H1 (cell line): ENCODE measurements at regions not wholly inside any gene's neighbourhood (a gene's known extent, or its start where the extent isn't known, plus 50 kb on each side); places are given as distances from the start of the nearest gene placed in this dataset.

Source experiments
- ATF2 ChIP-seq: IDR thresholded peaks from 2 replicates; pipeline ENCODE4 v1.6.1; 2012; ENCODE audit warnings: low read length, inconsistent platforms
- CBX8 ChIP-seq: fragments of 300-800, 300-1000 bp; sonication (generic); IDR thresholded peaks from 2 replicates; pipeline ENCODE4 v1.7.1; 2016; ENCODE audit warnings: low read depth, low read length, borderline replicate concordance
- CEBPB ChIP-seq: IDR thresholded peaks from 2 replicates; pipeline ENCODE4 v1.6.1; 2012; ENCODE audit warnings: low read depth, low read length
- RXRA ChIP-seq: IDR thresholded peaks from 2 replicates; pipeline ENCODE4 v1.6.1; 2011; ENCODE audit warnings: low read depth, mild to moderate bottlenecking, low read length, moderate library complexity; ENCODE audit not compliant: insufficient read depth
- SIX5 ChIP-seq: IDR thresholded peaks from 2 replicates; pipeline ENCODE4 v1.6.1; 2011; ENCODE audit warnings: mild to moderate bottlenecking, low read depth, low read length
- TEAD4 ChIP-seq: IDR thresholded peaks from 2 replicates; pipeline ENCODE4 v1.6.1; 2012; ENCODE audit warnings: low read depth, low read length, inconsistent platforms, mixed read lengths

GRCh38 chr5:176738637-176739250 is 71.6 kb upstream of the UNC5A start (continued):
- TF ChIP-seq TEAD4 (no peak), CBX8 (no peak), RXRA (no peak), CEBPB (no peak), ATF2 (no peak), SIX5 (no peak)
